ENCODE measurements at regions not wholly inside any gene's neighbourhood (a gene's known extent, or its start where the extent isn't known, plus 50 kb on each side); places are given as distances from the start of the nearest gene placed in this dataset.

DNA sequence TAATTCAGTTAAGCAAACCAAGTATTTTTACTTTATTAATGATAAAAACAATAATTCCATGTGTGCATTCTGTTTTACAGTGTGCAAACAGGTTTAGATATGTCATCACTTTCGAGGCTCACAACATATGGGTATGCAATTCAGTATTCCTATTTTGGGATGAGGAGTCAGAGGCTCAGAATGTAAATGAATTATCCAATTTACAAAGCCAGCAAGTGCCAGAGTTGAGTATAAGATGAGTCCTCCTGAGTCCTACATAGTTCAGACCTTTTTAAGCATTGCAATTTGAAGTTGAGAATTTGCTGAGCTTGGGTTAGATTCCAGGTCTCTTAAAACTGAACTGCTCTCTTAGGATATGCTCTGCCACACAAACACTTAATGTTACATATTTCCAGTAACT is 424.2 kb upstream of the ROBO2 start:
- TF ChIP-seq, protein P1, sequence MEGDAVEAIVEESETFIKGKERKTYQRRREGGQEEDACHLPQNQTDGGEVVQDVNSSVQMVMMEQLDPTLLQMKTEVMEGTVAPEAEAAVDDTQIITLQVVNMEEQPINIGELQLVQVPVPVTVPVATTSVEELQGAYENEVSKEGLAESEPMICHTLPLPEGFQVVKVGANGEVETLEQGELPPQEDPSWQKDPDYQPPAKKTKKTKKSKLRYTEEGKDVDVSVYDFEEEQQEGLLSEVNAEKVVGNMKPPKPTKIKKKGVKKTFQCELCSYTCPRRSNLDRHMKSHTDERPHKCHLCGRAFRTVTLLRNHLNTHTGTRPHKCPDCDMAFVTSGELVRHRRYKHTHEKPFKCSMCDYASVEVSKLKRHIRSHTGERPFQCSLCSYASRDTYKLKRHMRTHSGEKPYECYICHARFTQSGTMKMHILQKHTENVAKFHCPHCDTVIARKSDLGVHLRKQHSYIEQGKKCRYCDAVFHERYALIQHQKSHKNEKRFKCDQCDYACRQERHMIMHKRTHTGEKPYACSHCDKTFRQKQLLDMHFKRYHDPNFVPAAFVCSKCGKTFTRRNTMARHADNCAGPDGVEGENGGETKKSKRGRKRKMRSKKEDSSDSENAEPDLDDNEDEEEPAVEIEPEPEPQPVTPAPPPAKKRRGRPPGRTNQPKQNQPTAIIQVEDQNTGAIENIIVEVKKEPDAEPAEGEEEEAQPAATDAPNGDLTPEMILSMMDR (IDR thresholded peaks at IDR 0.05; ENCODE audit: insufficient read depth, missing control alignments) = no peak
- FAIRE-seq (no peak), DNase-seq (ENCODE audit: insufficient read length, low spot score) (no peak)

- FAIRE-seq = no peak
- TF ChIP-seq, protein P1 (IDR thresholded peaks at IDR 0.05; ENCODE audit: insufficient read depth, missing control alignments) = no peak
- no peak for DNase-seq (ENCODE audit: insufficient read length, low spot score)
Observed at GRCh38 chr3:76624164-76624563, 415.7 kb upstream of the ROBO2 start.

DNA sequence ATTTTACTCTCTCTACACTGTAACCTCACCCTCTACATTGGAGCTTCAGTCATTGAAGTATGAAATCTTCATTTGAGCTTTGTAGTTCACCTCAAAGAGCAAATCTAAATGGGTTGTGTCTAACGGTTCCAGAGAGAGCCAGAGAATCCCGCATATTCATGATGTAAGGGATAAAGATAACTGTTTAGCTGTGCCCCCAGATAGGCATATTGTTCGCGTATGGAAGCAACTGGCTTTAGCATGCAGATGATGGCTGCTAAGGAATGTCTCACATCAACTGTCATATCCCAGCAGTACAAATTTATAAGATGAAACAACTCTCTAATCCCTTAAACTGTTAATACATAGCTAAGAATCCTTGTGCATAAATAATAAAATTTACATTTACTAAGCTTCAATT is 412.7 kb upstream of the ROBO2 start:
- FAIRE-seq (no peak), DNase-seq (ENCODE audit: insufficient read length, low spot score) (no peak)
- TF ChIP-seq, protein P1 (IDR thresholded peaks at IDR 0.05; ENCODE audit: insufficient read depth, missing control alignments) = no peak

DNA sequence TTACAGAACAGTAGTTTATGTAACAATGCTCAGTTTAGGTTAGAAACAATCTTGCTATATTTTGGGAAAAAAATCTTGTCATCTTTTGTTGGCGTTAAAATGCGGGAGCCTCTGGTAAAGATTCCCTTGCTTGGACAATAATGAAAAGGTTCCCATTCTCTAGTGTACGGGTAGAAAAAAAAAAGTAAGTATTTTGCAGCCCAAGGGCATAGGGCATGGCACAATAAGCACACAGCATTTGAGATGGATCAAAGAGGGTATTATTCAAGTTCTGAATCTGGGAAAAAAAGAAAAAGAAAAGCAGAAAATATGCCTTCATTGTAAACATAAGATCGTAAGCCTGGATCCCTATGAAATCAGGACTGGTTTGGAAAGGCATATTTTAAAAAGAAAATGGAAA is 408.6 kb upstream of the ROBO2 start:
- FAIRE-seq (no peak), DNase-seq (ENCODE audit: insufficient read length, low spot score) (no peak)
- TF ChIP-seq, protein P1 (IDR thresholded peaks at IDR 0.05; ENCODE audit: insufficient read depth, missing control alignments) = no peak

- DNase-seq (ENCODE audit: insufficient read length, low spot score) (no peak), FAIRE-seq (no peak)
- TF ChIP-seq, protein P1 (IDR thresholded peaks at IDR 0.05; ENCODE audit: insufficient read depth, missing control alignments) = no peak
Observed at GRCh38 chr3:76638006-76638405, 401.9 kb upstream of the ROBO2 start.

DNA sequence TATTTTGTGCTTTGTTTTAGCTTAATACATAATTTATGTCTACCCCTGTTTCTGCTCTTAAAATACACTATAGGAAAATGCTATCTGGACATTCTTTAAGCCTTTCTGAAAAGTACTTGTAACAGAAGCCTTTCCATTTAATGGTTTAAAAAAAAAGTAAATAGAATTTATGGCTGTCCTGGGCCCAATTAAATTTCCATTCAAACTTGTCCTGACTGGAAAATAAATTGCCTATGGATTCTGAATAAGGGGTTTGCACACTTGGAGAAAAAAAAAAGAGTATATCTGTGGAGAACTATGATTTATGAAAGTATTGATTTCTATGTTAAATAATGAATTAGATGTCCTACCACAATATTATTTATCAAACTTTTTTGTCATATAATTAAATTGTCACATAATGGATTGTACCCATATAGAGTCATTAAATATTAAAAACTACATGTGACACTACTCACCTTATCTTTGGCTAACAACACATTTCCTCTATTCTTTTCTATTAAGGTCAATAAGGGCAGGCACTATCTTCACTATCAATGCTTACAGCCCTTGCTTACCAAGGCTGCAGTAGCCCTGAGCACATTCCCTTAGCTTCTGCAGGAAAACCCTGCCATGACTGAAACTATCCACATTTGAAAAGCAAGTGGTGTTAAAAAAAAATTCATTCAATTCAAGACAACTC is 396.1 kb upstream of the ROBO2 start:
- DNase-seq (ENCODE audit: insufficient read length, low spot score) (no peak), FAIRE-seq (no peak)
- TF ChIP-seq, protein P1 (IDR thresholded peaks at IDR 0.05; ENCODE audit: insufficient read depth, missing control alignments) = no peak

- FAIRE-seq (no peak), DNase-seq (ENCODE audit: insufficient read length, low spot score) (no peak)
- TF ChIP-seq, protein P1 (IDR thresholded peaks at IDR 0.05; ENCODE audit: insufficient read depth, missing control alignments) = no peak
Observed at GRCh38 chr3:76644305-76644675, 395.6 kb upstream of the ROBO2 start.

Measured in D721Med (cell line).